Vagina (tissue), 2 donors: ENCODE measurements at regions not wholly inside any gene's neighbourhood (a gene's known extent, or its start where the extent isn't known, plus 50 kb on each side); places are given as distances from the start of the nearest gene placed in this dataset.

Source experiments
- POLR2AphosphoS5 ChIP-seq, 2 donors: sonication (generic); formaldehyde crosslinking; IDR thresholded peaks; one replicate each; pipeline ENCODE4 v1.9.0; 2017; ENCODE audit warnings: antibody characterized with exemption in 2 of 2, mild to moderate bottlenecking in 2 of 2, low read depth in 1 of 2; ENCODE audit not compliant: insufficient read depth in 1 of 2
- TF ChIP-seq, protein P1 (sequence below), 3 experiments: fragments of 450-650 bp in 2 of 3; fragments of 200-600 bp in 1 of 3; sonication (generic) in 1 of 3; IDR thresholded peaks; one replicate each; pipeline ENCODE4 v1.5.1; 2017 to 2019; ENCODE audit warnings: antibody characterized with exemption in 3 of 3, mild to moderate bottlenecking in 2 of 3, moderate library complexity in 2 of 3

GRCh38 chr22:47328550-47329243 is 566.2 kb downstream of the TBC1D22A start:
- TF ChIP-seq, protein P1, sequence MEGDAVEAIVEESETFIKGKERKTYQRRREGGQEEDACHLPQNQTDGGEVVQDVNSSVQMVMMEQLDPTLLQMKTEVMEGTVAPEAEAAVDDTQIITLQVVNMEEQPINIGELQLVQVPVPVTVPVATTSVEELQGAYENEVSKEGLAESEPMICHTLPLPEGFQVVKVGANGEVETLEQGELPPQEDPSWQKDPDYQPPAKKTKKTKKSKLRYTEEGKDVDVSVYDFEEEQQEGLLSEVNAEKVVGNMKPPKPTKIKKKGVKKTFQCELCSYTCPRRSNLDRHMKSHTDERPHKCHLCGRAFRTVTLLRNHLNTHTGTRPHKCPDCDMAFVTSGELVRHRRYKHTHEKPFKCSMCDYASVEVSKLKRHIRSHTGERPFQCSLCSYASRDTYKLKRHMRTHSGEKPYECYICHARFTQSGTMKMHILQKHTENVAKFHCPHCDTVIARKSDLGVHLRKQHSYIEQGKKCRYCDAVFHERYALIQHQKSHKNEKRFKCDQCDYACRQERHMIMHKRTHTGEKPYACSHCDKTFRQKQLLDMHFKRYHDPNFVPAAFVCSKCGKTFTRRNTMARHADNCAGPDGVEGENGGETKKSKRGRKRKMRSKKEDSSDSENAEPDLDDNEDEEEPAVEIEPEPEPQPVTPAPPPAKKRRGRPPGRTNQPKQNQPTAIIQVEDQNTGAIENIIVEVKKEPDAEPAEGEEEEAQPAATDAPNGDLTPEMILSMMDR (IDR thresholded peaks at IDR 0.05), result no peak
- TF ChIP-seq POLR2AphosphoS5 (IDR thresholded peaks at IDR 0.05; ENCODE audit: insufficient read depth in 1 of 2, low read depth in 1 of 2), result peak in 1 of 2 donors; percentile 33
